ENCODE measurements at regions not wholly inside any gene's neighbourhood (a gene's known extent, or its start where the extent isn't known, plus 50 kb on each side); places are given as distances from the start of the nearest gene placed in this dataset.

- no peak for FAIRE-seq
- no peaks in the 10 kb centered on the region for H3K9me3 ChIP-seq (ENCODE audit: insufficient read depth in 2 of 2, low read depth in 1 of 2, low read length in 1 of 2)
- H3K36me3 ChIP-seq (ENCODE audit: control insufficient read depth in 2 of 4, insufficient read depth in 4 of 4, low read length in 3 of 4), result no peaks in the 10 kb centered on the region
- H3K4me2 ChIP-seq (ENCODE audit: insufficient read depth in 1 of 2, low read depth in 2 of 2, low read length in 2 of 2), result no peak overlapping the region
- no peak overlapping the region for H3K27ac ChIP-seq (ENCODE audit: low read depth, low read length)
- H4K91ac ChIP-seq (replicated peaks; ENCODE audit: insufficient read length, low read length), result peak overlapping the region; percentile 92
- 87% methylated on average over 15 of the region's 15 CpGs; no CpG with 5 or more reads in 1 of the 2 experiments for WGBS, 2 experiments (ENCODE audit: extremely low coverage in 1 of 2, insufficient coverage in 1 of 2, insufficient read length in 1 of 2, insufficient replicate concordance in 2 of 2, low coverage in 1 of 2, low lambda C conversion rate in 2 of 2, missing lambda C conversion rate in 1 of 2)
- peak overlapping the region; percentile 79; the same call in 1 of the 2 replicates for H2BK5ac ChIP-seq (ENCODE audit: low read depth, low read length)
- no peak overlapping the region for H3K4me3 ChIP-seq (ENCODE audit: extremely low read depth in 1 of 4, insufficient read depth in 2 of 4, low read depth in 3 of 4, low read length in 4 of 4)
- peaks cover 3 to 21% (median 16%) of the 10 kb centered on the region in 4 experiments for H3K4me1 ChIP-seq (replicated peaks in 1 of 4; ENCODE audit: control insufficient read depth in 3 of 4, insufficient read depth in 4 of 4, low read length in 3 of 4)
- peak overlapping the region; percentile 56 for H3K14ac ChIP-seq (ENCODE audit: insufficient read length)
- DNase-seq (ENCODE audit: low read depth in 1 of 2, low spot score in 2 of 2), result no peak
- peak overlapping the region; percentile 87; the same call in 1 of the 2 replicates for H2BK20ac ChIP-seq (ENCODE audit: low read length)
- TF ChIP-seq BCL11A (IDR thresholded peaks at IDR 0.05; ENCODE audit: low read depth in 2 of 2, low read length in 2 of 2), result no peak
- no peak for TF ChIP-seq TCF12 (IDR thresholded peaks at IDR 0.05; ENCODE audit: low read depth, low read length)
- TF ChIP-seq SRF (IDR thresholded peaks at IDR 0.05; ENCODE audit: low read depth, low read length), result no peak
- TF ChIP-seq KDM5A (IDR thresholded peaks at IDR 0.05; ENCODE audit: low read length), result no peak
- TF ChIP-seq RNF2 (IDR thresholded peaks at IDR 0.05; ENCODE audit: borderline replicate concordance, low read depth, low read length, missing control alignments, poor library complexity, severe bottlenecking), result no peak
- no peak for TF ChIP-seq JUN (IDR thresholded peaks at IDR 0.05; ENCODE audit: low read depth, low read length)
- no peak for TF ChIP-seq HDAC6 (IDR thresholded peaks at IDR 0.05; ENCODE audit: low read depth, low read length)
- TF ChIP-seq RXRA (IDR thresholded peaks at IDR 0.05; ENCODE audit: insufficient read depth, low read depth, low read length), result no peak
- TF ChIP-seq SIX5 (IDR thresholded peaks at IDR 0.05; ENCODE audit: low read depth, low read length), result no peak
- TF ChIP-seq POLR2A (IDR thresholded peaks at IDR 0.05; ENCODE audit: control extremely low read depth in 1 of 2, low read depth in 2 of 2, low read length in 2 of 2), result no peak
- H2BK120ac ChIP-seq (replicated peaks; ENCODE audit: low read depth, low read length), result peak overlapping the region; percentile 26
- no peak overlapping the region for H4K5ac ChIP-seq (ENCODE audit: insufficient read length, low read depth, low read length)
- 0 out of 2 replicates have a peak, but pooled peaks cover 2% of the 10 kb centered on the region for H3K23me2 ChIP-seq (ENCODE audit: low read depth, low read length)
- H3K27me3 ChIP-seq (replicated peaks in 1 of 4; ENCODE audit: control insufficient read depth in 3 of 4, extremely low read depth in 1 of 4, insufficient read depth in 3 of 4, low read length in 3 of 4), result 0 out of 7 replicates have a peak, but pooled peaks cover 0 to 2% (median 0%) of the 10 kb centered on the region in 4 experiments
- peak overlapping the region; percentile 82 for H3K4ac ChIP-seq (replicated peaks; ENCODE audit: insufficient read length, low read depth, low read length)
- peak overlapping the region; percentile 88; the same call in 1 of the 2 replicates for H2BK12ac ChIP-seq (ENCODE audit: low read depth, low read length)
- H3K23ac ChIP-seq (ENCODE audit: insufficient read length), result no peak overlapping the region
- H3K18ac ChIP-seq (ENCODE audit: extremely low read depth, low read length), result no peak overlapping the region
- H3K56ac ChIP-seq (replicated peaks; ENCODE audit: insufficient read length, low read depth, low read length), result no peak overlapping the region
- peak overlapping the region; percentile 99 for H2BK15ac ChIP-seq (ENCODE audit: low read length)
- peaks cover 0 to 2% of the 10 kb centered on the region in 2 experiments for H4K20me1 ChIP-seq (replicated peaks in 1 of 2; ENCODE audit: control insufficient read depth in 1 of 2, insufficient read depth in 2 of 2, low read length in 2 of 2)
- no peak overlapping the region for H2AFZ ChIP-seq (ENCODE audit: low read length)
- H2AK5ac ChIP-seq (ENCODE audit: low read depth, low read length), result peak overlapping the region; percentile 58; the same call in 1 of the 2 replicates
- CTCF ChIA-PET (ENCODE audit: partially characterized antibody), result interaction anchor here (0.7 to 1.9 kb wide), 5 partner anchors 7 to 191 kb away, joined by 3 to 5 read pairs (median 3); no protein-coding TSS in a partner anchor
- POLR2A ChIA-PET (ENCODE audit: partially characterized antibody), result no interaction called here
- H4K8ac ChIP-seq (ENCODE audit: extremely low read depth, insufficient read depth, low read length), result no peak overlapping the region; the same call in 1 of the 2 replicates
- 0 out of 2 replicates have a peak, but pooled peaks cover 2% of the 10 kb centered on the region for H3K79me1 ChIP-seq (ENCODE audit: low read depth, low read length)
- no peaks in the 10 kb centered on the region for H3K79me2 ChIP-seq (ENCODE audit: control insufficient read depth in 1 of 2, insufficient read depth in 2 of 2, low read length in 2 of 2)
- no peak overlapping the region for H3K9ac ChIP-seq (replicated peaks in 1 of 4; ENCODE audit: extremely low read depth in 1 of 4, low read depth in 3 of 4, low read length in 3 of 4)
Observed at GRCh38 chr17:36816907-36817288, 120.4 kb upstream of the LHX1 start.
